Urinary bladder (tissue), 3 donors: ENCODE measurements at regions not wholly inside any gene's neighbourhood (a gene's known extent, or its start where the extent isn't known, plus 50 kb on each side); places are given as distances from the start of the nearest gene placed in this dataset.

Experiments used
- DNase-seq: peaks from one replicate; pipeline ENCODE4 v3.0.0-alpha.2; 2015; ENCODE audit errors: extremely low spot score
- H3K27ac ChIP-seq: one replicate; pipeline ENCODE4 v1.5.1; 2013; ENCODE audit warnings: low read depth, mild to moderate bottlenecking, moderate library complexity
- H3K36me3 ChIP-seq: one replicate; pipeline ENCODE4 v1.6.1; 2013; ENCODE audit warnings: mild to moderate bottlenecking, moderate library complexity; ENCODE audit not compliant: insufficient read depth
- H3K4me1 ChIP-seq: one replicate; pipeline ENCODE4 v1.6.1; 2013; ENCODE audit warnings: mild to moderate bottlenecking, moderate library complexity; ENCODE audit not compliant: insufficient read depth
- H3K4me3 ChIP-seq: one replicate; pipeline ENCODE4 v1.5.1; 2013; ENCODE audit warnings: low read depth, low read length
- WGBS: extraction: QIAGEN DNeasy Blood & Tissue Kit; methylation state at CpG from one replicate; pipeline ENCODE4 v1.1.7; 2013; 5-methylcytosine and 5-hydroxymethylcytosine counted together
- donor health status: healthy with polysubstance abuse.
- donor health status: healthy.

DNA sequence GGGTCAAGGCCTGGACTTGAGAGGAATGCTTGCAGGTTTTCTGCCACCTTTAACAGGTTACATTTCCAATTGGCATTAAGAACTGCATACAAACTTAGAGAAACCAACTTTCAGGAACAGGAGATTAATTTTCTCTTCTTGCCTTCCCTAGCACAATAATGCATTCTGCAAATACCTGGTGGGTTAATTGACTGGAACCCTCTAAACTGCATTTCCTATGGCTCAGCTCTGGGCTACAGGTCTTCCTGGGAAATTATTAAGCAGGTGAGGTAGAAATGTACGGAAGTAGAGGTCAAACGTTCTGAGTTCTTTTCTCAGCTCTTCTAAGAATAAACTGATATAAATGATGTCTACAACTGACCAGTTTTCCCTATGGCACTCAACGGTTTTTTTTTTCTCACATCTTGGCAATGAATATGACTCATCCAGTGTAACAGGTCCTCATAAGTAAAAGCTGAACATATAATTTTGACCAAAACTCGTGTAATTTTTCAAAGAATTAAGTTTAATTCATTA is 144.9 kb upstream of the PELI2 start:
- WGBS = 87% methylated on average over 4 of the region's 4 CpGs
- H3K4me1 ChIP-seq = no peaks in the 10 kb centered on the region
- no peak for DNase-seq
- H3K27ac ChIP-seq = no peak overlapping the region
- no peaks in the 10 kb centered on the region for H3K36me3 ChIP-seq
- H3K4me3 ChIP-seq = no peak overlapping the region

DNA sequence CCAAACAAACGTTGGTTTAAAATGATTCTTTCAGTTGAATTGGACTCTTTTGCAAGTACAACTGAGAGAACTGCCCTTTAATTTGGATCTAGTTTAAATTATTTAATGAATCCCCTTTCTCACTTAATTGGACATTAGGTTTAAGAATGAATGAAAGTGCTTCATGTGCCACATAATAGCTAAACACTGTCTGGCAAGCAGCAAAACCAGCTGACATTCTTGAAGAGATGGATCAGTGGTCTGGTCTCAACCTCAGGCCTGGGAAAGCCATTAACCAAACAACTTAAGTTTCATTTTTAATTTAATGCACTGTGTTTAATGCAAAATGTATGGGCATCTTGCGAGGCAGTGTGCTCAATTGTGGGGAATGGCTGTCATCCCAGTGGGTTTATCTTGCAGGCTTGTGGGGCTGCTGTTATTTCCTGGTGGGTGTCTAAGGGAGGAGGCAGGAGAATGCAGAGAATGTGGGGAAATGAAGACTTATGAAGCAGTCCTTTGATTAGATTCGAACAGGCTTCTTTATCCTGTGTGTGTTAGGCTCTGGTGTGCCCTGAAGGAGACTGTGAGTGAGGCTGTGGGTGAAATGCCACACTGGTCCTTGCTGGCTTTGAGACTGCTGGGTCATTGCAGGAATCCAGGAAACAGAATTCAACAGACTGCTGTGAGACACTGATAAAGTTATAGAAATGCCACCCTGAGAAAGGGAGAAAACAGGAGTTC is 144.1 kb upstream of the PELI2 start:
- H3K4me1 ChIP-seq = no peaks in the 10 kb centered on the region
- no peak overlapping the region for H3K4me3 ChIP-seq
- no peak for DNase-seq
- no peaks in the 10 kb centered on the region for H3K36me3 ChIP-seq
- 83% methylated on average over 3 of the region's 3 CpGs for WGBS
- no peak overlapping the region for H3K27ac ChIP-seq

DNA sequence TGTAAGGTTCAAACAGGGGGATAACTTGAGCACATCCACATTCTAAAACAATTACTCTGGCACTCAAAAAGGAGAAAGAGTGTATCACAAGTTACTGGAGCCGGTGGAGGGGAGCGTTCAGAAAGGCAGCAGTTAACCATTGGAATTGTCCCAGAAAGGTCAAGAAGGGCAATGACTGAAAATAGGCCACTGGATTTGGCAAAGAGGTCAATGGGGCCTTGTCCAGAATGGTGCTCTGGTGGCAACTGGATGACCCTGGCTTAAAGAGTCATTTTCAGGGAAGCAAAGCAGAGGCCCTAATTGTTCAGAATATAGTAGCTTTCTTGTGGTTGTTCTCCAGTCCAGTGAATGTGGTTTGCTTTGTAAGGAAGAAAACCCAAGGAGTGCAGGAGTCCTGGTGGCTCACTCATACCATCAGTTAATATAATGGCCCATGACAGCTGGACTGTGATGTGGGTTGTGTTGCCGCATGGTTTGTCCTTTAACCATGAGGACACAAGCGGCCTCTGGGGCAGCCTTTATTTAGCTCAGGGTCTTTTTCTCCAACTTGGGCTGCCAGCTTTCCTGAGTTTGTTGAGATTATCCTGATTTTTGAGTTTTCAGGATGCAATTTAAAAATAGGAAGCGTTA is 142.8 kb upstream of the PELI2 start:
- Histone ChIP-seq H3K36me3 (no peaks in the 10 kb centered on the region), H3K27ac (no peak overlapping the region), H3K4me1 (no peaks in the 10 kb centered on the region), H3K4me3 (no peak overlapping the region)
- no peak for DNase-seq
- WGBS = 93% methylated on average over 5 of the region's 5 CpGs

- H3K4me1 ChIP-seq = no peaks in the 10 kb centered on the region
- no peak overlapping the region for H3K4me3 ChIP-seq
- 71% methylated on average over 5 of the region's 5 CpGs for WGBS
- no peak for DNase-seq
- H3K36me3 ChIP-seq = no peaks in the 10 kb centered on the region
- no peak overlapping the region for H3K27ac ChIP-seq
Observed at GRCh38 chr14:55976219-55976618, 142.0 kb upstream of the PELI2 start.

- no peak for DNase-seq
- no peak overlapping the region for H3K27ac ChIP-seq
- no peaks in the 10 kb centered on the region for H3K4me1 ChIP-seq
- no peaks in the 10 kb centered on the region for H3K36me3 ChIP-seq
- no peak overlapping the region for H3K4me3 ChIP-seq
- WGBS = 18% methylated on average over 3 of the region's 3 CpGs
Observed at GRCh38 chr14:55976655-55977054, 141.6 kb upstream of the PELI2 start.

GRCh38 chr14:55977392-55978150 is 140.6 kb upstream of the PELI2 start:
- H3K4me3 ChIP-seq = no peak overlapping the region
- DNase-seq = no peak
- H3K4me1 ChIP-seq = no peaks in the 10 kb centered on the region
- no peak overlapping the region for H3K27ac ChIP-seq
- H3K36me3 ChIP-seq = no peaks in the 10 kb centered on the region
- WGBS = 57% methylated on average over 4 of the region's 4 CpGs

- no peaks in the 10 kb centered on the region for H3K4me1 ChIP-seq
- H3K27ac ChIP-seq = no peak overlapping the region
- H3K4me3 ChIP-seq = no peak overlapping the region
- no peak for DNase-seq
- H3K36me3 ChIP-seq = no peaks in the 10 kb centered on the region
- WGBS = 76% methylated on average over 2 of the region's 2 CpGs
Observed at GRCh38 chr14:55979096-55979495, 139.1 kb upstream of the PELI2 start.

- DNase-seq = no peak
- no peak overlapping the region for H3K4me3 ChIP-seq
- 99% methylated on average over 1 of the region's 1 CpG for WGBS
Observed at GRCh38 chr14:55979781-55980180, 138.4 kb upstream of the PELI2 start.

DNA sequence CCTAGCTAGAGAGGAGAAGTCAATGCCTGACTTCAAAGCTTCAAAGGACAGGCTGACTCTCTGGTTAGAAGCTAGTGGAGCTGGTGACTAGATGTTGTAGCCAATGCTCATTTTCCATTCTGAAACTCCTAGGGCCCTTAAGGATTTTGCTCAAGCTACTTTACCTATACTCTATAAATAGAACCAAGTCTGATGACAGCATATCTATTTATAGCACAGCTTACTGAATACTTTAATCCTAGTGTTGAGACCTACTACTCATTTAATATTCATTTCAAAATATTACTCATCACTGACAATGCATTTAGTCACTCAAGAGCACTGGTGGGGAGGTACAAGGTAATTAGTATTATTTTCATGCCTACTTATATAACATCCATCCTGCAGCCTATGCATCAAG is 137.2 kb upstream of the PELI2 start:
- Histone ChIP-seq H3K27ac (no peak overlapping the region), H3K4me3 (no peak overlapping the region), H3K4me1 (no peaks in the 10 kb centered on the region), H3K36me3 (no peaks in the 10 kb centered on the region)
- no peak for DNase-seq

More at GRCh38 chr14:55979781-55980180, 138.4 kb upstream of the PELI2 start:
- no peaks in the 10 kb centered on the region for H3K4me1 ChIP-seq
- no peak overlapping the region for H3K27ac ChIP-seq
- no peaks in the 10 kb centered on the region for H3K36me3 ChIP-seq

DNA sequence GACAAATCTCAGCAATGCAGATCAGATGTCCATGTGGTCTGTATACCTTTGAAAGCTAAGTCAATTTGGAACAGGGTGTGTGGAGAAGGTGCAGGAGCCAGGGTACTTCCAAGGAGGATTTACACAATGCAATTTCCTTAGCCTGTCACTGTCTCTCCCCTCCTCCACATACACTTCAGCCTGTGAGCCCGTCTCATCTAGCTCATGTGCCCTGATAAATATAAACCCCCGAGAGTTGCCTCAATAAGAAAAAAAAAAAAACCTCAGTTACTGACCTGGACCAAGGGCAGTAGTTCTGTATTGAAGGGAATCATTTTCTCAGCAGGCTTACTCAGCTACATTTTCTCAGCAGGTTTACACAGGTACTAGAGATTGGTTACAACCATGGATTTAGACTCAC is 132.1 kb upstream of the PELI2 start:
- WGBS = 24% methylated on average over 2 of the region's 2 CpGs
- H3K4me1 ChIP-seq = no peaks in the 10 kb centered on the region
- DNase-seq = no peak
- no peaks in the 10 kb centered on the region for H3K36me3 ChIP-seq
- no peak overlapping the region for H3K27ac ChIP-seq
- no peak overlapping the region for H3K4me3 ChIP-seq

GRCh38 chr14:56000846-56001245 is 117.4 kb upstream of the PELI2 start:
- H3K27ac ChIP-seq = no peak overlapping the region
- H3K4me3 ChIP-seq = no peak overlapping the region
- H3K36me3 ChIP-seq = no peaks in the 10 kb centered on the region
- 72% methylated on average over 3 of the region's 3 CpGs for WGBS
- no peak for DNase-seq
- peaks cover 2% of the 10 kb centered on the region for H3K4me1 ChIP-seq

GRCh38 chr14:56002342-56002741 is 115.9 kb upstream of the PELI2 start:
- peaks cover 2% of the 10 kb centered on the region for H3K4me1 ChIP-seq
- 82% methylated on average over 7 of the region's 7 CpGs for WGBS
- H3K27ac ChIP-seq = no peak overlapping the region
- no peaks in the 10 kb centered on the region for H3K36me3 ChIP-seq
- DNase-seq = no peak
- H3K4me3 ChIP-seq = no peak overlapping the region

DNA sequence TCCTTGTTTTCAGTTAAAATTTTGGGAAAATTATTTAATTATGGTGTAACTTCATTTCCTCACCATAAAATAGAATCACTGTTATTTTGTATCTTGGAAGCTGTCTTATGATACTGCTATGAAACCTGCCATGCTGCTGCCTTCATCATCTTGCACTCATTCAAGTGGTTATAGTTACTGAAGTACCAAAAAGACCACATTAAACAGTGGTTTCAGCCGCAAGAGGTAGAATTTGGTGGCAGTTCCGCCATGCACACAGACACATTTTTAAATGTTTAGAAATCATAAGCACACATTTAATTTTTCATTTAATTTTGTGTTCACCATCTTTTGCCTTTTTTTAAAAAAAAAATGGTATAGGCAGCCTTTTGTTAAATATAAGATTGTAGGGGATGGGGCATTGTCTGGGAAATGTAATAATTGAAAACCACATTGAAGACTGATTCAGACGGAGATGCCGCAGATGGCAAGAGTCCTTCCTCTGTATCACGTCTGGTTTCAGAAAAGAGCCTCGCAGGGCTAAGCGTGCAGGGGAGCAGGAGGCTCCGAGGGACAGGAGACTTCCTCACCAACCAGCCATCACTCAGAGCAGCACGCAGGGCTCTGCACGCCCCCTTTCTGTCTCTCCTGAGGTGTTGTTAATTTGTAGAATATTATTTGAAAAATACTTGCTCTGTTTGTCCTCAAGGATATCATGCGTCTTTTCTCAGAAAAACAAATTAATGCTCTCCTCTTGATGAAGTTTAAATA is 115.2 kb upstream of the PELI2 start:
- Histone ChIP-seq H3K4me3 (no peak overlapping the region), H3K36me3 (no peaks in the 10 kb centered on the region), H3K27ac (no peak overlapping the region), H3K4me1 (peaks cover 2% of the 10 kb centered on the region)
- 81% methylated on average over 11 of the region's 11 CpGs for WGBS
- no peak for DNase-seq
